ENCODE measurements at regions not wholly inside any gene's neighbourhood (a gene's known extent, or its start where the extent isn't known, plus 50 kb on each side); places are given as distances from the start of the nearest gene placed in this dataset.

- TF ChIP-seq CTCF (IDR thresholded peaks at IDR 0.05 in 4 of 5, conservative IDR thresholded peaks at IDR 0.05 in 1 of 5) (no peak), POLR2A (IDR thresholded peaks at IDR 0.05) (no peak)
These were observed 63.8 kb upstream of the INPP4B start for GRCh38 chr4:142909908-142910307.

All from gastrocnemius medialis (tissue), 4 donors.